ENCODE measurements at regions not wholly inside any gene's neighbourhood (a gene's known extent, or its start where the extent isn't known, plus 50 kb on each side); places are given as distances from the start of the nearest gene placed in this dataset.
"Not testable (repeated sequence)": the region's sequence is repeated elsewhere in the genome, so short reads cannot be mapped to it uniquely, and the experiment has no call there.

DNA sequence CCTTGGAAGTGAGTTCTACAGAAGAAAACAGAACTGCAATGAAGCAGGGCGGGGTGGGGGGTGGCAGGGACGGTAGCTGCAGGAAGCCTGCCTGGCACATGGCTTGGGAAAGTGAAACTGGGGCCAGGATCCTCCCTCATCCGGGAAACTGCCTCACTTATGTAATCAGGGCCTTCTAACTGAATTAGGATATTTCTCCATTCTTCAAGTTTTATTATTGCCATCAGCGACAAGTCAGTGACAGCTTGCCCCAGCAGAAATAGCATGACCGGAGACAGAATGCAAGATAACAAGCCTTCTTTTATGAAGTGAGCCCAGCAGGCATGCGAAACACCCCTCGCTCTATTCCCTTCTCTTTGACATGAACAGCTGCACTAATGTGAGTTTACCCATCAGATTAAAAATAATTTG lies 77.5 kb upstream of the CACUL1 start:
- Mint-ChIP-seq H3K4me3 (peak overlapping the region in 1 of 3 experiments; percentile 34), H3K9me3 (no peaks in the 10 kb centered on the region), H3K27me3 (ENCODE audit: low read depth) (no peaks in the 10 kb centered on the region), H3K36me3 (ENCODE audit: low read depth) (no peaks in the 10 kb centered on the region), H3K4me1 (peaks cover 19% of the 10 kb centered on the region), H3K27ac (peak overlapping the region in 2 of 3 experiments; percentile 9 to 63)
- TF ChIP-seq, protein P1, sequence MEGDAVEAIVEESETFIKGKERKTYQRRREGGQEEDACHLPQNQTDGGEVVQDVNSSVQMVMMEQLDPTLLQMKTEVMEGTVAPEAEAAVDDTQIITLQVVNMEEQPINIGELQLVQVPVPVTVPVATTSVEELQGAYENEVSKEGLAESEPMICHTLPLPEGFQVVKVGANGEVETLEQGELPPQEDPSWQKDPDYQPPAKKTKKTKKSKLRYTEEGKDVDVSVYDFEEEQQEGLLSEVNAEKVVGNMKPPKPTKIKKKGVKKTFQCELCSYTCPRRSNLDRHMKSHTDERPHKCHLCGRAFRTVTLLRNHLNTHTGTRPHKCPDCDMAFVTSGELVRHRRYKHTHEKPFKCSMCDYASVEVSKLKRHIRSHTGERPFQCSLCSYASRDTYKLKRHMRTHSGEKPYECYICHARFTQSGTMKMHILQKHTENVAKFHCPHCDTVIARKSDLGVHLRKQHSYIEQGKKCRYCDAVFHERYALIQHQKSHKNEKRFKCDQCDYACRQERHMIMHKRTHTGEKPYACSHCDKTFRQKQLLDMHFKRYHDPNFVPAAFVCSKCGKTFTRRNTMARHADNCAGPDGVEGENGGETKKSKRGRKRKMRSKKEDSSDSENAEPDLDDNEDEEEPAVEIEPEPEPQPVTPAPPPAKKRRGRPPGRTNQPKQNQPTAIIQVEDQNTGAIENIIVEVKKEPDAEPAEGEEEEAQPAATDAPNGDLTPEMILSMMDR (IDR thresholded peaks at IDR 0.05; ENCODE audit: unreplicated experiment in 3 of 3), result no peak

DNA sequence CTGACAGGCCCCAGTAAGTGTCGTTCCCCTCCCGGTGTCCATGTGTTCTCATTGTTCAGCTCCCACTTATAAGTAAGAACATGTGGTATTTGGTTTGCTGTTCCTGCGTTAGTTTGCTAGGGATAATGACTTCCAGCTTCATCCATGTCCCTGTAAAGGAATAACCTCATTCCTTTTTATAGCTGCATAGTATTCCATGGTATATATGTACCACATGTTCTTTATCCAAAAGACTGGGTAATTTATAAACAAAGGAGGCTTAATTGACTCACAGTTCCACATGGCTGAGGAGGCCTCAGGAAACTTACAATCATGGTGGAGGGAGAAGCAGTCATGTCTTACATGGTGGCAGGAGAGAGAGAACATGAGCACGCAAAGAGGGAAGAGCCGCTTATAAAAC lies 79.6 kb upstream of the CACUL1 start:
- H3K4me1 Mint-ChIP-seq, result peaks cover 19% of the 10 kb centered on the region
- not testable (repeated sequence) for H3K9me3 Mint-ChIP-seq; H3K36me3 Mint-ChIP-seq (ENCODE audit: low read depth); H3K27ac Mint-ChIP-seq; H3K4me3 Mint-ChIP-seq; H3K27me3 Mint-ChIP-seq (ENCODE audit: low read depth)

DNA sequence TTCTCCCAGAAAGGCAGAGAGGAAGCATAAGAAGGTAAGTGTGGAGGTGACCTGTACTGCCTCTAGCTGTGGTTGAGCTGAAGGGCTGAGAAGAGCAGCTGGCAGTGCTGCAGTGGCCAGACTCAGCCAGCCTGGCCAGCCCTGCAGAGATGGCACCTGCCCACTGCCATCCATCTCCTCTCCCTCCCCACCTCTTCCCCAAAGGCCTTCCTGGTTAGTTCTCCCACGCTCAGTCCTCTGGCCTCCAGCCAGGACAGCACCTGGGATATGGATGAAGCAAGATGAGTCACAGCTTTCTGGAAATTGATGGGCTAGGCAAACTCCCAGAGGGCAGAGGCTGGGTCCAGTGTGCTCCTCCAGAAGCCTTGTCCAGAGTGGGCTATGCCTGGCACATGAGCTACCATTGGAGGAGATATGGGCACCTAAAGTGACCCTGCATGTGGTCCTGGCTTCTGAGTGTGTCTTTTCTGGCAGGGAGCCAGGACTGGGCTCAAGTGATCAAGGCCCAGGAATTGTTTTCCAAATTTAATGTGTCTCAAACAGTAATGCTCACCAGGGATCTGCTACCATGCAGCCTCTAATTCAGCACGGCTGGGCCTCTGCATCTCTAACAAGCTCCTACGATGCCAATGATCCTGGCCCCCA lies 81.0 kb upstream of the CACUL1 start:
- H3K4me1 Mint-ChIP-seq, result peaks cover 19% of the 10 kb centered on the region
- H3K36me3 Mint-ChIP-seq (ENCODE audit: low read depth), result no peaks in the 10 kb centered on the region
- H3K9me3 Mint-ChIP-seq, result peaks cover 3% of the 10 kb centered on the region
- H3K27me3 Mint-ChIP-seq (ENCODE audit: low read depth), result peaks cover 6% of the 10 kb centered on the region
- TF ChIP-seq, protein P1 (IDR thresholded peaks at IDR 0.05; ENCODE audit: unreplicated experiment in 3 of 3), result no peak
- no peak overlapping the region for H3K27ac Mint-ChIP-seq
- no peak overlapping the region for H3K4me3 Mint-ChIP-seq

DNA sequence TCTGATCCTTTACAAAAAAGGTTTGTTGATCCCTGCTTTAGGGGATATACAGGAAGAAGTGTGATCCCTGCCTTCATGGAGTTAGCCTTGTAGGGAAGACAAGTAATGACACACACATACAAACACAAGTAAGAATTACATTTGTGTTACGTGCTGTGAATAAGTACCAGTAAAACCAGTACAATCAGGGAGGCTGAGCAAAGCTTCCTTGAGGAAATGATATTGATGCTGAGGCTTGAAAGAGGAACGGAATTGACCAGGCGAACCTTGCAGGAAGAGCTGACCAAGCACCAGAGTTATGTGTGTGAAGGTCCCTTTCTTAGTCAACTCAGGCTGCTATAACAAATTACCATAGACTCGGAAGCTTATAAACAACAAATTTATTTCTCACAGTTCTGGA lies 83.6 kb upstream of the CACUL1 start:
- H3K4me3 Mint-ChIP-seq, result no peak overlapping the region
- H3K4me1 Mint-ChIP-seq, result peaks cover 19% of the 10 kb centered on the region
- peaks cover 3% of the 10 kb centered on the region for H3K9me3 Mint-ChIP-seq
- TF ChIP-seq, protein P1 (IDR thresholded peaks at IDR 0.05; ENCODE audit: unreplicated experiment in 3 of 3), result no peak
- H3K27me3 Mint-ChIP-seq (ENCODE audit: low read depth), result peaks cover 6% of the 10 kb centered on the region
- no peaks in the 10 kb centered on the region for H3K36me3 Mint-ChIP-seq (ENCODE audit: low read depth)
- H3K27ac Mint-ChIP-seq, result no peak overlapping the region

DNA sequence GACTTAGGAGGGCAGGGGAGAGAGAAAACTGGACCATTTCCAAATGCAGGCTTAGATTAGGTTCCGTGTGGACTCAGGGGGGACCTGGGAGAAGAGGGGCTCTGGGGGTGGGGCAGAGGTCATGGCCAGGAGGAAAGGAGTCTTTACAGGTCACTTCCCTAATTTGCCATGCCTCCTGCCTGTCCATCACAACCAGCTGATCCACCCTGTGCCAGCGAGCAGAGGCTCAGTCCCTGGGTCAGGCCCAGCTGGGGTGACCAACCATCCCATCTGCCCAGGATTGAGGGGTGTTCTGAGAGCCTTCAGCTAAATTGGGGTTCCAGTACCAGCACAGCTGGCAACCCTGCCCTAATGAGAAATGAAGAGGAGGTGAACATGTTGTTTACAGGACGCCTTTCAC lies 84.6 kb upstream of the CACUL1 start:
- TF ChIP-seq, protein P1 (IDR thresholded peaks at IDR 0.05; ENCODE audit: unreplicated experiment in 3 of 3), result no peak
- H3K4me1 Mint-ChIP-seq, result peaks cover 22% of the 10 kb centered on the region
- peaks cover 3% of the 10 kb centered on the region for H3K9me3 Mint-ChIP-seq
- H3K36me3 Mint-ChIP-seq (ENCODE audit: low read depth), result no peaks in the 10 kb centered on the region
- H3K4me3 Mint-ChIP-seq, result no peak overlapping the region
- peaks cover 6% of the 10 kb centered on the region for H3K27me3 Mint-ChIP-seq (ENCODE audit: low read depth)
- no peak overlapping the region for H3K27ac Mint-ChIP-seq

DNA sequence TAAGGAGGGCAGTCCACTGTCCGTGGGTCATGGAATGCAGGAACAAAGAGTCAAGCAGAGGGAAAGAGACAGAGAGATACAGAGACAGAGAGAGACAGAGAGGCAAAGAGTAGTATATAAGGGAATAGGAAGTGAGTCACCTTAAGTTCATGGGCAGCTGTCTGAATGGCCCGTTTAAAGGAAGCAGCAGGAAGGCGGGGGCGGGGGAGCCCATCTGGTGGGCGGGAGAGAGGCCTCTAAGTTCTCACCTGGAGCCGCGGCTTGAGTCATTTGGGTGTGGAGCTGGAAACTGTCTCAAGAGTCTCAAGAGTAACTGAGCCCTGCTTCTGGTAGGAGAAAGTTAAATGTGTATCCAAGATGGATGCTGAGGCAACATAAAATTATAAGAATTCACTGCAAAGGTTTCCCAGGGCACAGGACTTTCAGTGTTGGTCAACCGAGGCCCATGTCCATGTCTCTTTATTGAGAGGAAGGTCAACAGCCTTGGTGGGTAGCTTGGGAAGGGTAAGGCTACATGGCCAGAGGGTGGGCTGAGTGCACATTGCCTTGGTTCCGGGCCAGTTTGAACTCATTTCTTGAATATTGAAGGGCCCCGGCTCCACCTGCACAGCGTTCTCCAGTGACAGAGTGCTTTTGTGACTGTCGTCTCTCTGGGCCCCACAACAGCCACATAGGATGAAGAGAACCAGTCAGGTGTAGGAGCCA lies 85.5 kb upstream of the CACUL1 start:
- H3K27ac Mint-ChIP-seq, result no peak overlapping the region

More for the DNA sequence above, 85.5 kb upstream of the CACUL1 start:
- Mint-ChIP-seq H3K27me3 (ENCODE audit: low read depth) (peaks cover 6% of the 10 kb centered on the region), H3K36me3 (ENCODE audit: low read depth) (no peaks in the 10 kb centered on the region), H3K4me3 (no peak overlapping the region), H3K4me1 (peaks cover 31% of the 10 kb centered on the region), H3K9me3 (peaks cover 3% of the 10 kb centered on the region)
- TF ChIP-seq, protein P1 (IDR thresholded peaks at IDR 0.05; ENCODE audit: unreplicated experiment in 3 of 3), result no peak
